Mesenchymal stem cell (in vitro differentiated cells and primary cell): ENCODE measurements at regions not wholly inside any gene's neighbourhood (a gene's known extent, or its start where the extent isn't known, plus 50 kb on each side); places are given as distances from the start of the nearest gene placed in this dataset.

Source experiments
- DNase-seq: peaks from one replicate; pipeline ENCODE4 v3.0.0-alpha.2; 2013
- H2AFZ ChIP-seq: one replicate; pipeline ENCODE4 v1.6.1; 2013; ENCODE audit warnings: low read depth, mild to moderate bottlenecking, control low read depth, inconsistent platforms, low read length, moderate library complexity
- H2AK5ac ChIP-seq: 2 replicates; pipeline ENCODE4 v1.6.1; 2013; ENCODE audit warnings: low read length, moderate library complexity, mild to moderate bottlenecking, inconsistent platforms; ENCODE audit not compliant: severe bottlenecking
- H2BK120ac ChIP-seq: one replicate; pipeline ENCODE4 v1.6.1; 2013; ENCODE audit warnings: low read depth, mild to moderate bottlenecking, inconsistent platforms, low read length, moderate library complexity
- H2BK12ac ChIP-seq, 2 experiments: one replicate each; pipeline ENCODE4 v1.6.1; 2013; ENCODE audit warnings: inconsistent platforms in 2 of 2, low read length in 2 of 2, mild to moderate bottlenecking in 2 of 2, moderate library complexity in 2 of 2, control low read depth in 1 of 2
- H2BK15ac ChIP-seq: one replicate; pipeline ENCODE4 v1.6.1; 2013; ENCODE audit warnings: mild to moderate bottlenecking, low read depth, inconsistent platforms; ENCODE audit not compliant: poor library complexity, severe bottlenecking
- H2BK5ac ChIP-seq: 2 replicates; pipeline ENCODE4 v1.6.1; 2013; ENCODE audit warnings: low read depth, mild to moderate bottlenecking, low read length, control low read depth, inconsistent platforms; ENCODE audit not compliant: poor library complexity, severe bottlenecking
- H3K14ac ChIP-seq, 2 experiments: one replicate each; pipeline ENCODE4 v1.6.1; 2013; ENCODE audit warnings: inconsistent platforms in 2 of 2, low read length in 2 of 2, control low read depth in 1 of 2, mild to moderate bottlenecking in 1 of 2, moderate library complexity in 1 of 2
- H3K18ac ChIP-seq, 2 experiments: one replicate each; pipeline ENCODE4 v1.6.1; 2013; ENCODE audit warnings: inconsistent platforms in 2 of 2, low read length in 2 of 2, control low read depth in 1 of 2, low read depth in 1 of 2, mild to moderate bottlenecking in 1 of 2
- H3K23ac ChIP-seq, 2 experiments: one replicate each; pipeline ENCODE4 v1.6.1; 2013; ENCODE audit warnings: inconsistent platforms in 2 of 2, low read length in 2 of 2, mild to moderate bottlenecking in 2 of 2, moderate library complexity in 2 of 2, control low read depth in 1 of 2
- H3K27ac ChIP-seq: 2 replicates; pipeline ENCODE4 v1.5.1; 2013; ENCODE audit warnings: mild to moderate bottlenecking, moderate library complexity, low read length, control low read depth, inconsistent platforms; ENCODE audit not compliant: poor library complexity, severe bottlenecking
- H3K27me3 ChIP-seq, 2 experiments: 2 replicates each; pipeline versions ENCODE4 v1.6.1 to v1.7.0; 2013; ENCODE audit warnings: low read length in 2 of 2, mild to moderate bottlenecking in 2 of 2, moderate library complexity in 2 of 2, control low read depth in 1 of 2, inconsistent platforms in 1 of 2; ENCODE audit not compliant: control insufficient read depth in 1 of 2, insufficient read depth in 1 of 2
- H3K36me3 ChIP-seq, 2 experiments: 2 replicates each; pipeline versions ENCODE4 v1.6.1 to v1.7.0; 2013; ENCODE audit warnings: low read length in 2 of 2, control low read depth in 1 of 2, inconsistent platforms in 1 of 2, low read depth in 1 of 2, mild to moderate bottlenecking in 1 of 2; ENCODE audit not compliant: insufficient read depth in 2 of 2, control insufficient read depth in 1 of 2
- H3K4ac ChIP-seq, 2 experiments: one replicate each; pipeline ENCODE4 v1.6.1; 2013; ENCODE audit warnings: inconsistent platforms in 2 of 2, low read length in 2 of 2, mild to moderate bottlenecking in 2 of 2, moderate library complexity in 2 of 2, control low read depth in 1 of 2, low read depth in 1 of 2
- H3K4me1 ChIP-seq: 2 replicates; pipeline ENCODE4 v1.6.1; 2013; ENCODE audit warnings: low read depth, low read length, control low read depth; ENCODE audit not compliant: control insufficient read depth, insufficient read depth
- H3K4me2 ChIP-seq: 2 replicates; pipeline ENCODE4 v1.6.1; 2013; ENCODE audit warnings: low read length, mild to moderate bottlenecking, inconsistent platforms; ENCODE audit not compliant: poor library complexity, severe bottlenecking
- H3K4me3 ChIP-seq, 2 experiments: 2 replicates each; pipeline versions ENCODE4 v1.5.1 to v1.7.0; 2013; ENCODE audit warnings: low read length in 2 of 2, mild to moderate bottlenecking in 2 of 2, control low read depth in 1 of 2, low read depth in 1 of 2; ENCODE audit not compliant: insufficient read depth in 1 of 2
- H3K79me1 ChIP-seq: replicated peaks from 2 replicates; pipeline ENCODE4 v1.6.1; 2013; ENCODE audit warnings: mild to moderate bottlenecking, control low read depth, low read length, inconsistent platforms; ENCODE audit not compliant: poor library complexity, severe bottlenecking
- H3K9ac ChIP-seq: 2 replicates; pipeline ENCODE4 v1.7.0; 2013; ENCODE audit warnings: mild to moderate bottlenecking, low read length, moderate library complexity
- H3K9me3 ChIP-seq: 2 replicates; pipeline ENCODE4 v1.7.0; 2013; ENCODE audit warnings: mild to moderate bottlenecking, low read length; ENCODE audit not compliant: control insufficient read depth
- H4K8ac ChIP-seq: one replicate; pipeline ENCODE4 v1.6.1; 2013; ENCODE audit warnings: inconsistent platforms, mild to moderate bottlenecking, low read length, moderate library complexity
- H4K91ac ChIP-seq: one replicate; pipeline ENCODE4 v1.6.1; 2013; ENCODE audit warnings: mild to moderate bottlenecking, low read length, inconsistent platforms
- WGBS: methylation state at CpG from one replicate; pipeline ENCODE4 v1.1.7; 2013; ENCODE audit warnings: mixed read lengths; 5-methylcytosine and 5-hydroxymethylcytosine counted together

DNA sequence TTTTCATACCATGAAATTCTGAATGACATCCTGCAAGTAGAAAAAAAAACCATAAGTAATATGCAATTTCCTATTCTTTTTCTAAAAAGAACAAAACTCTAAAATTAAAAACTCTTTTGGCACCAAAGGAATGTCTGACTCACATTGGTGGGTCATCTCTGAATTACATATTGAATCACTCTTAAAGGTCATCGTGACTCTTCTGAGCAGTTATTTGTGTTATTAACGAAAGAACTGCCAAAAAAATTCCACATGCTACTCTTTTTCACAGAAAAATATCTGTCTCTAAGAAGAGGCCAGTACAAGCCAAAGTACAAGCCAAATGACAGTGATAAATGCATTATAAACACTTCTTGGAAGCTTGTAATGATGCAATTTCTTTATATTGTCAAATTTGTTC, 282.2 kb downstream of the GUCY2F start:
- H3K18ac ChIP-seq = no peak overlapping the region
- H4K91ac ChIP-seq = no peak overlapping the region
- H2BK5ac ChIP-seq = no peak overlapping the region
- no peak overlapping the region for H4K8ac ChIP-seq
- H3K27me3 ChIP-seq = no peaks in the 10 kb centered on the region
- no peak overlapping the region for H3K4me3 ChIP-seq
- no peak overlapping the region for H3K27ac ChIP-seq
- DNase-seq = no peak
- no peak overlapping the region for H2BK15ac ChIP-seq
- no peaks in the 10 kb centered on the region for H3K4me1 ChIP-seq
- no peaks in the 10 kb centered on the region for H3K79me1 ChIP-seq
- no CpG with 5 or more reads among the region's 2 CpGs for WGBS
- H3K36me3 ChIP-seq = no peaks in the 10 kb centered on the region
- H3K23ac ChIP-seq = no peak overlapping the region
- no peak overlapping the region for H2AFZ ChIP-seq
- H3K9me3 ChIP-seq = peaks cover 12% of the 10 kb centered on the region
- H3K4ac ChIP-seq = no peak overlapping the region
- no peak overlapping the region for H3K14ac ChIP-seq
- H3K4me2 ChIP-seq = no peak overlapping the region
- no peak overlapping the region for H2BK120ac ChIP-seq
- H3K9ac ChIP-seq = peak overlapping the region; percentile 19
- no peak overlapping the region for H2AK5ac ChIP-seq
- H2BK12ac ChIP-seq = no peak overlapping the region

DNA sequence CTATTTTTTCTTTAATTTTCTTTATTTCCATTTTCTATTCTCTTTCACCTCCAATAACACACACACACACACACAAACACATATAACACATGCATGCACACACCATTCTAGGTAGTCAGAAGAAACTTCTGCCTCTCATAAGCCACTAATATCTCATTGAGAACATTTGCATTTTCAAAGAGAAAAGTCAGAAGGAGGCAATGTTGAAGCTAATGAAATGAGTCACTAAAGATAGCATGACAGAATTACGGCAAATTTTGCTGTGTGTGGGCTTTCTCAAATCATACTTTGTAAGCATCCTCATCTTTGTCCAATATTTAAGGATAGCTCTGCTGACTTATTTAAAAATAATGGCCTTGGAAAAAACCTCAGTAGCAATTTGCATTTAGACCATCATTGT, 291.3 kb downstream of the GUCY2F start:
- no peaks in the 10 kb centered on the region for H3K4me1 ChIP-seq
- peaks cover 0 to 46% of the 10 kb centered on the region in 2 experiments for H3K27me3 ChIP-seq
- H3K27ac ChIP-seq = no peak overlapping the region
- no peak for DNase-seq
- no peak overlapping the region for H2BK5ac ChIP-seq
- H2BK12ac ChIP-seq = no peak overlapping the region
- no peak overlapping the region for H3K14ac ChIP-seq
- H3K18ac ChIP-seq = no peak overlapping the region
- no peak overlapping the region for H3K4me2 ChIP-seq
- no peaks in the 10 kb centered on the region for H3K36me3 ChIP-seq
- no peak overlapping the region for H2AK5ac ChIP-seq
- H3K23ac ChIP-seq = no peak overlapping the region
- no peak overlapping the region for H4K91ac ChIP-seq
- no peak overlapping the region for H3K4me3 ChIP-seq
- H4K8ac ChIP-seq = no peak overlapping the region
- no peak overlapping the region for H3K4ac ChIP-seq
- H2BK15ac ChIP-seq = no peak overlapping the region
- no CpG with 5 or more reads among the region's 1 CpG for WGBS
- peaks cover 6% of the 10 kb centered on the region for H3K9me3 ChIP-seq
- no peaks in the 10 kb centered on the region for H3K79me1 ChIP-seq
- no peak overlapping the region for H3K9ac ChIP-seq
- no peak overlapping the region for H2AFZ ChIP-seq
- H2BK120ac ChIP-seq = no peak overlapping the region

DNA sequence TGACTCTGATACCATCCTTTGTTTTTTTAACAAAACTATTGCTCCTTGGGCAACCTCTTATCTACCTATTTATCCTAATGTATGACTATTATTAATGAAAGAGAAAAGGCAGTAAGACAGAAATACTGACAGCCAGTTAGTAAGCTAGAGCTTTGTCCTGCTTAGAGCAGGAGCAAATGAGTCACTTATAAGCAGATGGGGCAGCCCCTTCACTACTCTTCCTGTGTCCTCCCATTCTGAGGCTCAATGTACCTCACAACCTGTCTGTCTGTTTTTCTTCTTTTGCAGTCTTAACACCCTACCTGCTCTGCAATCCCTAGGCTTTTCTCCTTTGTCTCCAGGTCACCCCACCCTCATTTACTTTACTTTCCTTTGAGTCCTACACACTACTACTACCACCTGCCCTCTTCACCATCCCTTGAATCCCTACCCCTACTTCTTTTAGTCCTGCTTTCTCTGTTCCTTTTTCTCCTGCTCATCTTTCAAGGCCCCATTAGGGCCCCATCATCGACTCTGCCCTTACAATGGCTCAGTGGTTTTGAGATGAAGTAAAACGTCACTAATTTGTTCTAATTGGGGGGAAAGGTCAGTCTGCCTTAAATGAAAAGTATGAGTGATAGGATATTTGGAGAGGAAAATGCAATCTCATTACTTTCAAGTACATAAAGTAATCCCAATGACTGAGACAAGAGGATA, 294.3 kb downstream of the GUCY2F start:
- H3K27me3 ChIP-seq = peaks cover 0 to 45% of the 10 kb centered on the region in 2 experiments
- no peak overlapping the region for H3K14ac ChIP-seq
- no peak overlapping the region for H3K4me3 ChIP-seq
- H3K4me1 ChIP-seq = no peaks in the 10 kb centered on the region
- H3K23ac ChIP-seq = no peak overlapping the region
- H4K91ac ChIP-seq = no peak overlapping the region
- no peak overlapping the region for H2AFZ ChIP-seq
- H2BK120ac ChIP-seq = no peak overlapping the region
- H3K79me1 ChIP-seq = no peaks in the 10 kb centered on the region
- no peak overlapping the region for H3K27ac ChIP-seq
- H3K4ac ChIP-seq = no peak overlapping the region
- no peak overlapping the region for H2BK12ac ChIP-seq
- DNase-seq = no peak
- no peak overlapping the region for H3K4me2 ChIP-seq
- H3K9ac ChIP-seq = no peak overlapping the region
- no peaks in the 10 kb centered on the region for H3K9me3 ChIP-seq
- H2AK5ac ChIP-seq = no peak overlapping the region
- H3K36me3 ChIP-seq = no peaks in the 10 kb centered on the region
- no peak overlapping the region for H3K18ac ChIP-seq
- no peak overlapping the region for H4K8ac ChIP-seq
- WGBS = no CpG with 5 or more reads among the region's 2 CpGs
- no peak overlapping the region for H2BK15ac ChIP-seq
- no peak overlapping the region for H2BK5ac ChIP-seq

DNA sequence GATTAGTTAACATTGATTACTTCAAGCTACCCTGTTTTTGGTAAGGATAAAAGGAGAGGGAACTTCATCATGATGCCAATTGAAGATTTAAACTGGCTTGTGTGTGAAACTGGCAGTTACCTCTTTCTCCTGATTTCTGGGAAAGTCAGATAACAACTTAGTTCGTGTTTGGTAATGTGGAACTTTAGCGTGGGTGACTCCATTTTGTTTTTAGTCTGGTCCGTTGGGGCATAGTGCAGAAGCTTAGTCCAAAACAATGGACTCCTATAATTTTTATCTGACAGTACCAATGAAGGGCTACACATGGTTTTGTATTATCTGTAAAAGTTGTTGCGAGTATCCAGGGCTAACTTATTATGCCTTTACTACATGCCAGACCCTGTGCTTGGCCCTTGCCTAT, 294.9 kb downstream of the GUCY2F start:
- no peak overlapping the region for H3K27ac ChIP-seq
- no peak overlapping the region for H2BK12ac ChIP-seq
- peaks cover 0 to 38% of the 10 kb centered on the region in 2 experiments for H3K27me3 ChIP-seq
- 70% methylated on average over 3 of the region's 4 CpGs for WGBS
- no peaks in the 10 kb centered on the region for H3K4me1 ChIP-seq
- H2BK120ac ChIP-seq = no peak overlapping the region
- no peaks in the 10 kb centered on the region for H3K9me3 ChIP-seq
- no peak overlapping the region for H2BK5ac ChIP-seq
- H2BK15ac ChIP-seq = no peak overlapping the region
- no peak overlapping the region for H3K4ac ChIP-seq
- no peak overlapping the region for H2AK5ac ChIP-seq
- no peak for DNase-seq
- H3K36me3 ChIP-seq = no peaks in the 10 kb centered on the region
- no peak overlapping the region for H2AFZ ChIP-seq
- no peak overlapping the region for H3K4me3 ChIP-seq
- H3K79me1 ChIP-seq = no peaks in the 10 kb centered on the region
- H3K4me2 ChIP-seq = no peak overlapping the region
- H3K14ac ChIP-seq = no peak overlapping the region
- no peak overlapping the region for H3K9ac ChIP-seq
- H3K18ac ChIP-seq = no peak overlapping the region
- no peak overlapping the region for H4K8ac ChIP-seq
- H4K91ac ChIP-seq = no peak overlapping the region
- no peak overlapping the region for H3K23ac ChIP-seq
